GM18867 (cell line): ENCODE measurements at regions not wholly inside any gene's neighbourhood (a gene's known extent, or its start where the extent isn't known, plus 50 kb on each side); places are given as distances from the start of the nearest gene placed in this dataset.

ENCODE experiments used
- ATAC-seq: cut with Tn5 transposase; IDR thresholded peaks from one replicate; pipeline ENCODE4 v1.9.1; 2021; ENCODE audit warnings: mild to moderate bottlenecking, moderate library complexity; ENCODE audit not compliant: unreplicated experiment

- no peak for ATAC-seq
Measured at GRCh38 chr1:239436286-239436685, 49.9 kb downstream of the CHRM3 start.

- ATAC-seq, result no peak
Measured at GRCh38 chr1:239437822-239438221, 51.5 kb downstream of the CHRM3 start.

- no peak for ATAC-seq
Measured at GRCh38 chr1:239438891-239439290, 52.5 kb downstream of the CHRM3 start.

- no peak for ATAC-seq
Measured at GRCh38 chr1:239443361-239443760, 57.0 kb downstream of the CHRM3 start.

GRCh38 chr1:239446611-239447010 lies 60.2 kb downstream of the CHRM3 start:
- no peak for ATAC-seq

GRCh38 chr1:239448911-239449310 lies 62.5 kb downstream of the CHRM3 start:
- no peak for ATAC-seq

- ATAC-seq, result no peak
Measured at GRCh38 chr1:239455743-239456142, 69.4 kb downstream of the CHRM3 start.

GRCh38 chr1:239456788-239457187 lies 70.4 kb downstream of the CHRM3 start:
- ATAC-seq, result no peak

- ATAC-seq, result no peak
Measured at GRCh38 chr1:239457491-239458143, 71.2 kb downstream of the CHRM3 start.

GRCh38 chr1:239458144-239458500 lies 71.8 kb downstream of the CHRM3 start:
- ATAC-seq, result no peak

- no peak for ATAC-seq
Measured at GRCh38 chr1:239467730-239468129, 81.4 kb downstream of the CHRM3 start.

- ATAC-seq, result no peak
Measured at GRCh38 chr1:239478069-239478468, 91.7 kb downstream of the CHRM3 start.

- ATAC-seq, result no peak
Measured at GRCh38 chr1:239483391-239483790, 97.0 kb downstream of the CHRM3 start.

GRCh38 chr1:239493811-239494414 lies 107.5 kb downstream of the CHRM3 start:
- ATAC-seq, result no peak

GRCh38 chr1:239505094-239505493 lies 118.7 kb downstream of the CHRM3 start:
- ATAC-seq, result no peak

- ATAC-seq, result no peak
Measured at GRCh38 chr1:239507826-239508225, 121.5 kb downstream of the CHRM3 start.

- ATAC-seq, result no peak
Measured at GRCh38 chr1:239511875-239512274, 125.5 kb downstream of the CHRM3 start.

GRCh38 chr1:239516579-239516978 lies 130.2 kb downstream of the CHRM3 start:
- ATAC-seq, result no peak

GRCh38 chr1:239526391-239526790 lies 140.0 kb downstream of the CHRM3 start:
- ATAC-seq, result no peak

- ATAC-seq, result no peak
Measured at GRCh38 chr1:239527051-239527693, 140.8 kb downstream of the CHRM3 start.

GRCh38 chr1:239536165-239536849 lies 149.9 kb downstream of the CHRM3 start:
- ATAC-seq, result no peak

- no peak for ATAC-seq
Measured at GRCh38 chr1:239537795-239538194, 151.4 kb downstream of the CHRM3 start.
